MG63 (cell line): ENCODE measurements at regions not wholly inside any gene's neighbourhood (a gene's known extent, or its start where the extent isn't known, plus 50 kb on each side); places are given as distances from the start of the nearest gene placed in this dataset.
"Not testable (repeated sequence)": the region's sequence is repeated elsewhere in the genome, so short reads cannot be mapped to it uniquely, and the experiment has no call there.

Experiments
- DNase-seq: peaks from one replicate; pipeline ENCODE4 v3.0.0-alpha.2; 2020
- H3K27me3 ChIP-seq: fragments of 250-450 bp; sonication (Bioruptor Pico); 2 replicates; pipeline ENCODE4 v1.5.1; 2020; ENCODE audit warnings: mild to moderate bottlenecking, moderate library complexity
- H3K36me3 ChIP-seq: fragments of 250-450 bp; sonication (Bioruptor Pico); 2 replicates; pipeline ENCODE4 v1.5.1; 2020; ENCODE audit warnings: mild to moderate bottlenecking, moderate library complexity
- H3K4me3 ChIP-seq: fragments of 250-450 bp; sonication (Bioruptor Pico); 2 replicates; pipeline ENCODE4 v1.5.1; 2020; ENCODE audit warnings: mild to moderate bottlenecking, moderate library complexity
- H3K9me3 ChIP-seq: fragments of 250-450 bp; sonication (Bioruptor Pico); 2 replicates; pipeline ENCODE4 v1.5.1; 2020; ENCODE audit warnings: mild to moderate bottlenecking, moderate library complexity

DNA sequence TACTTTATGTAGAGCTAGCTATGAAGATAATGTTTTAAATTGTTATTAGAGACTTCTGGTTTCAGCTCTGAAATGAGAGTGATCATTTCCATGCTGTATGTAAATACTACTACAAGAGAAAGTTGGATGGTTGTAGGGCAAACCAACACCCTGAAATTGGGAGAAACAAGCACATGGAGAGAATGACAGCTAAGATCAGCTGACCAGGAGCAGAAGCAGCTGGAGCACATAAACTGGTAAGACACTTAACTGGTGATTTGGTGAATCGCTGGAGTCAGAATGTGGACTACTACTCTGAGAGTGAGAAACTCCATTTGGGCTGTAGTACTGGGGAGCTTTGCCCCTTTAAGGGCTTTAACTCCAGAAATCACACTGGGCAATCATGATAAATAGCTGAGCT lies 226.8 kb downstream of the RND3 start:
- Histone ChIP-seq H3K9me3 (no peaks in the 10 kb centered on the region; the same call in 1 of the 2 replicates), H3K4me3 (no peak overlapping the region), H3K27me3 (no peaks in the 10 kb centered on the region; the same call in 1 of the 2 replicates), H3K36me3 (no peaks in the 10 kb centered on the region)
- DNase-seq = no peak

DNA sequence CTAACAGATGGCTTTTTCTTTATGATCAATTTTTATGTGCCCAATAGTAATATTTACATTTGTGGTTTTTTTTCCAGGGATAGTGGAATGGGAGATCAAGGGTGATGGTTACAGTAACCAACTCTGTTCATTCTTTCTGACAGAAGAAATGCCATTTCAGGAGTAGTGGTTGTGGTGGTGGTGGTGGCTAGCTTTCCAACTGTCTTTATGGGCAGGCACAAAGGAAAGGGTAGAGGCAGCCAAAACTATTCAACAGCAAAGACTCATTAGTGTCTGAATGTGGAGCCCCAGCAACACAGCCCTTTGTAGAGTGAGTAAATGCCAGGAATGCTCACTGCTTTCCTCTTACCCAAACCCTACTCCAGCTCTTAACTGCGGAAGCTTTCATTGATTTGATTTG lies 227.7 kb downstream of the RND3 start:
- no peak for DNase-seq
- Histone ChIP-seq H3K27me3 (no peaks in the 10 kb centered on the region; the same call in 1 of the 2 replicates), H3K36me3 (no peaks in the 10 kb centered on the region), H3K4me3 (no peak overlapping the region), H3K9me3 (no peaks in the 10 kb centered on the region; the same call in 1 of the 2 replicates)

DNA sequence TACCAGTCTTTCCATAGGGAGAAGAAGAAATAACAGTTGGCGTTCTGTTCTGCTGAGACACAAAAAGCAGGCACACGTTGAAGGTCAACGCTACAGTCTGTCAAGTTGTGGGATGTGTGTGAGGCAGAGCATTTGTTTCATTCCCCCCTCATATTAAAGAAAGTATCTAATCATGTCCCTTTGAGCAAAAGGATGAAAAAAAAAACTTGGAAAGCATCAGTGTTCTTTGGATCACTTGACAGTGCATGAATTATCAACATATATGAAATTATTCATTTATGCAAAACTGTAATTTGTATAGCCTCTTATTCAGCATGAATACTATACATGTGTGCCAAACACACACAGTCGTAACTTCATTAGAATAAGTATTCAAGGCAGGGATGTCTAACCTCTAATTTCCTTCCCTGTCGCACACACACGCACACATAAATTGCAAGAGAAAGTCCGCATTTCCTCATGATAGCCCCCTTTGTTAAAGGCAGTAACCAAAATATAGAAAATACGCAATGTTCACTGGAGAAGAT lies 228.6 kb downstream of the RND3 start:
- no peaks in the 10 kb centered on the region; the same call in 1 of the 2 replicates for H3K9me3 ChIP-seq

DNA sequence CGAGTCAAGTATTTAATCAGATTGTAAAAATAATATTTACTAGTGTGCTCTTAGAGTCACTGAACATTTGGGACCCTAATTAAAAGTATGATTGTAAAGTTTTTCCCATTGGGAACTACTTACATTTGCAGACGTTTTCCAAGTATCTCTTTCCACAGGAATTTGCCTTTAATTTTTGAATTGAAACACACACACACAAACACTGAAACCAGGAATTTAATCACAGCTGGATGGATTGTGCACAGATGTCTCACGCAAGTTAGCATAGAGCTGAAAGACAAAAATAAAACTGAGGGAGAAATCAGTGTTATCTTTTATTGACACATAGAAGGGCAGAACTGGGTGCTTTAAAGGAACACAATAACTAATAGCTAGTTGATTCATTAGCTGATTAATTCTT lies 230.7 kb downstream of the RND3 start:
- no peak overlapping the region for H3K4me3 ChIP-seq
- H3K36me3 ChIP-seq = no peaks in the 10 kb centered on the region
- no peak for DNase-seq
- H3K27me3 ChIP-seq = no peaks in the 10 kb centered on the region; the same call in 1 of the 2 replicates
- H3K9me3 ChIP-seq = no peaks in the 10 kb centered on the region; the same call in 1 of the 2 replicates

More for the DNA sequence above, 228.6 kb downstream of the RND3 start:
- H3K4me3 ChIP-seq = no peak overlapping the region
- no peaks in the 10 kb centered on the region; the same call in 1 of the 2 replicates for H3K27me3 ChIP-seq
- H3K36me3 ChIP-seq = no peaks in the 10 kb centered on the region
- no peak for DNase-seq

DNA sequence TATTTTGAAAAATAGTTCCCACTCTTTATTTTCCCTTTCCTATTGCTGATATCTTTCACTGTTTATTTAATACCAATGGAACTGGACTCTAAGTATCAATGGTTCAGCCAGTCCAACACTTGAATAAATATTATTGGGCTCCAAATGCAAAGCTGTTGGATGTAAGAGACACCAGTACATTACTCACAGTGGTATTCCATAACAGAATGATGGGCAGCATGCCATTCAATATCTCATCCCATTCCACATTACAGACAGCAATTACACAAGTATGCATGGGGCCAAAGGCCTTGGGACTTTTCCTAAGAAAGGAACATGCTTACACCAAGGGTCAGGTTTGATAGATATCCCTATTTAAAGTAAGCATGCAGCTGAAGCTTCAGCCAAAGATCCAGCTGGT lies 231.9 kb downstream of the RND3 start:
- no peaks in the 10 kb centered on the region for H3K9me3 ChIP-seq
- peak; percentile 78 for DNase-seq
- H3K4me3 ChIP-seq = no peak overlapping the region
- H3K27me3 ChIP-seq = no peaks in the 10 kb centered on the region
- H3K36me3 ChIP-seq = no peaks in the 10 kb centered on the region

DNA sequence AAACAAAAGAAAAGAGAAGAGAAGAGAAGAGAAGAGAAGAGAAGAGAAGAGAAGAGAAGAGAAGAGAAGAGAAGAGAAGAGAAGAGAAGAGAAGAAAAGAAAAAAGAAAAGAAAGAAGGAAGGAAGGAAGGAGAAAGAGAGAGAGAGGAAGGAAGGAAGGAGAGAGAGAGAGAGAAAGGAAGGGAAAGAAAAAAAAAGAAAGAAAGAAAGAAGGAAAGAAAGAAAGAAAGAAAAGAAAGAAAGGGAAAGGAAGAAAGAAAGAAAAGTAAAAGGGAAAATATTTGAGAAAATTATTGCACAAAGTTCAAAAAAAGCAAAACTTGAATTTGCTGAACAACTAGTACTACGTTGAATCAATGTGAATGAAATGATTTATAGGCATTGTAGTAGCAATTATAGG lies 237.7 kb downstream of the RND3 start:
- H3K4me3 ChIP-seq, H3K27me3 ChIP-seq, H3K36me3 ChIP-seq, H3K9me3 ChIP-seq, DNase-seq: not testable (repeated sequence)

DNA sequence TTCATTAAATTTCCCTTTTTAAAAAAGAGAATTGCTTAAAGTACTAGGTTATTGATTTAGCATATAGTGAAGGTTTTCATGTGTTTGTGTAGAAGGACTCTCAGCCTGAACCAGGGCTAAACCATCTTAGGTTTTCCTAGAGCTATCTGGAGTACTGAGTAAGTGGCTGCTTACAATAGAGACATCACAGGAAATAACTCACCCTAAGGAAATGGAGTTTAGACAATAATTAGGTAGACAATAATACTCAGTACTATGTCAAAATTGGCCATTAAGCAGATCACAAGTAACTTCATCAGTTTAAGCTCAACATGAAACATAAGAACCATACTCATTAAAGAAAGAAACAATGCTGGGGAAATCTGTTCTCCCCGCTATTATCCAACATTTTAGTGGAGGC lies 240.0 kb downstream of the RND3 start:
- H3K4me3 ChIP-seq = no peak overlapping the region
- no peaks in the 10 kb centered on the region for H3K9me3 ChIP-seq
- no peak for DNase-seq
- no peaks in the 10 kb centered on the region for H3K36me3 ChIP-seq
- H3K27me3 ChIP-seq = no peaks in the 10 kb centered on the region

DNA sequence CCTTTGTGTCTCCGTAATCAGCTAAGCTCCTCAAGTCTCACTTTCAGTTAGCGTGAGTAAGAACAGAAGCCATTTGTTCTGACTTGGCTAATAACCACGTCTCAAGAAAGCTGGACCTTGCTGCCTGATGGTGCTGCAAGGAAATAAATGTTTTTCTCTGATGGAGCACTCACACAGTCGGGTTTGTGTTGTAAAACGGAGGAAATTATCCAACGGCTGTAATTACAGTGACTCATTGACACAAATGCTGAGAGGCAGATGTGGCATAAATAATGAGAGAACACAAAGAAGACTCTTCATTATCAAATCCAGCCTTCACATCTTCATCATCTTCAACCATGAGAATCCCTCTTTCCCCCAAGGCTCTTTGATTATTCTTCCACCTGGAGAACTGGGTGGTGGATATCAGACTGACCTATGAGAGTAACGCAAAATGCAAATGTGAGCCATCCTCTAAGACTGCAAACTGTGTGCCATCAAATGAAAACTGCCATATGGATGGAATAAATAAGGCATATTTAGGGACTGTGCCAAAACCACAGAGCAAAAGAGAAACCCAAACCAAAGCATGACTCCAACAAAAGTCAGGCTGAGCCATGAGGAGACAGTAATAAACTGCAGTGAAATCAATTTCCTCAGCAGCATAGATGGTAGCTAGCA lies 252.6 kb downstream of the RND3 start:
- Histone ChIP-seq H3K9me3 (0 out of 2 replicates have a peak, but pooled peaks cover 3% of the 10 kb centered on the region), H3K27me3 (no peaks in the 10 kb centered on the region), H3K4me3 (peak overlapping the region; percentile 22), H3K36me3 (no peaks in the 10 kb centered on the region)
- peak; percentile 61 for DNase-seq

DNA sequence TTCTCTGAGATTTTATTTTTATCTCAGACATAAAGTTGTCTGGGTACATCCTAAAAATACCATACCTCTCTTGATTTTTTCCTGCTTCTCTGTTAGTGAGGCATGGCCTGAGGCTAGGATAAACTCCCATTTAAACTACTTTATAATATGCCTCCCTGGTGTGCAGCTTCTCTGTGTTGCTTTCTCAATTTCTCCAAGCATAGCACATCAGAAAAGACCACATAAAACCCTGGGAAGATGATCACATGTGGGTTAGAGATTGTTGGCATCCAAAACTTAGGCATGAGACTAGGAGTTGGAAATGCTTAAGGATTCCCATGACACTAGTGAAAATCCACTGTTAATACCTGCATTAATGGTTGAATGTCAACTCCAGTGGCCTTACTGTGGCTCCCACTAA lies 254.6 kb downstream of the RND3 start:
- H3K36me3 ChIP-seq = no peaks in the 10 kb centered on the region
- H3K27me3 ChIP-seq = no peaks in the 10 kb centered on the region
- no peak overlapping the region for H3K4me3 ChIP-seq
- DNase-seq = no peak
- 0 out of 2 replicates have a peak, but pooled peaks cover 3% of the 10 kb centered on the region for H3K9me3 ChIP-seq

DNA sequence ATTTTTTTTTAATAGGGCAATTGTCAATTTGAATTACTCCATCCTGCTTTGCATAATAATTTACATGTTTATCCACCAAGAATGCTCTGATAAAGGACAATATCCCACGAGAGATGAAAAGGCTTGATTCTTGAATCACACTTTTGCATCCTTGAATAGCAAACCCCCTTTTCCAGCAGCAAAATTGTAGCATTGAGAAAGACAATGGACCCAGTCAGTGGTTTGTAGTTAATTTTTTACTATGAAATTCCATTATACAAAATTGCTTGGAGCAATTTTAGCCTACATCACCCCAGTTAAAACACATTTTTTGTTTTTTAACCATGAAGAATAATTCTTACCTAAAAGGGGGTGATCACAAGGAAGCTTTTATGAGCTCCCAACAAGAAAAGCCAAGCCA lies 255.1 kb downstream of the RND3 start:
- H3K4me3 ChIP-seq = no peak overlapping the region
- no peaks in the 10 kb centered on the region for H3K36me3 ChIP-seq
- 0 out of 2 replicates have a peak, but pooled peaks cover 3% of the 10 kb centered on the region for H3K9me3 ChIP-seq

DNA sequence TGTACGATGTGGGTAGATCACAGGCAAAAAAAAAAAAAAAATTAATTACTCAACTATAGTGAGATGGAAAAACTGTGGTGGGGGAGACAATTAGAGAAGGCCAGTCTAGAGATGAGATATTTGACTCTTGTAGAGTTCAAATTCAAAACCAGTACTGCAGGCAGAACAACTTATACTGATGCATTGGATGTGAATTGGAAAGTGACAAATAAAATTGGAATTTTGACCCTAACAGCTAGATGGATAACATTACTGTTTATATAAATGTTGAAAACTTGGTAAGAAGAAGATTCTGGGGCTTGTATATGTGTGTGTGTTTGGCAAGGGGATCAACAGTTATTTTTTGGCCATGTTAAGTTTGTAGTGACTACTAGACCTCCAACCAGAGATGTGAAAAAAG lies 256.9 kb downstream of the RND3 start:
- Histone ChIP-seq H3K4me3 (no peak overlapping the region), H3K9me3 (0 out of 2 replicates have a peak, but pooled peaks cover 3% of the 10 kb centered on the region), H3K27me3 (no peaks in the 10 kb centered on the region), H3K36me3 (no peaks in the 10 kb centered on the region)
- no peak for DNase-seq

More for the DNA sequence above, 255.1 kb downstream of the RND3 start:
- DNase-seq = no peak
- H3K27me3 ChIP-seq = no peaks in the 10 kb centered on the region

DNA sequence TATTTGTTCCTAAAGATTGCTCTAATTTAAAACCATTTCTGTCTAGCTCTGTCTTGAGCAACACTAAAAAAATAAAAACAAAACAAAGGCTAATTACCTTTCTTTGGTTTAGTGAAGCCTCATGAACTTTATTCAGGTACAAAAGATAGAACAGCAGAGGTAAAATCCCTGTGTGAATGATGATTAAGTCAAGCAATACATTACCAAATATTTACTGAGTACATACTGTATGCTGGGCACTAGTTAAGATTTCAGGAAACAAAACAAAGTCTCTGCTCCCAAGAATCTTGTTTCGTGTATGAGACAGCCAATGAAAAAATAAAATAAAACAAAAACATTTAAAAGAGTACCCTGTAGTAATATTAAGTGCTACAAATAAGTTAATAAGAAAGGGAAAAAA lies 257.5 kb downstream of the RND3 start:
- DNase-seq = no peak

DNA sequence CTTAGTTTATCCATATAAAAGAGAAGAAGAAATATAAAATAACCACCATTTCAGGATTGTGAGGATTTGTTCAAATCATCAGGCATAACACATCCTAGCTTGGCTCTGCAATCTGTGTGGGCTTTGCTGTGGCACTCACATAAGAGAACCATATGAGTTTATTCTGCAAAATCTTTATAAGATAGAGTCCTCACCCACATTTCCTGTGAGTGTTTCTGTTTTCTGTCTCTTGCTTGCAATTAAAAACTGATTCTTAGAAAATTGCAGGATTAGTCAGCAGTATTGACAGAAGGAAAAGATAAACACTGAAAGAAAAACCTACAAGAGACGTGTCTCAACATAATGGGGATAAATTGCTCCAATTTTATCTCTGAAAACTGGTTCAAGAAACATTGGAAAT lies 258.5 kb downstream of the RND3 start:
- Histone ChIP-seq H3K9me3 (0 out of 2 replicates have a peak, but pooled peaks cover 3% of the 10 kb centered on the region), H3K27me3 (no peaks in the 10 kb centered on the region), H3K4me3 (no peak overlapping the region), H3K36me3 (no peaks in the 10 kb centered on the region)
- no peak for DNase-seq

More for the DNA sequence above, 257.5 kb downstream of the RND3 start:
- Histone ChIP-seq H3K36me3 (no peaks in the 10 kb centered on the region), H3K9me3 (0 out of 2 replicates have a peak, but pooled peaks cover 3% of the 10 kb centered on the region), H3K4me3 (no peak overlapping the region), H3K27me3 (no peaks in the 10 kb centered on the region)

DNA sequence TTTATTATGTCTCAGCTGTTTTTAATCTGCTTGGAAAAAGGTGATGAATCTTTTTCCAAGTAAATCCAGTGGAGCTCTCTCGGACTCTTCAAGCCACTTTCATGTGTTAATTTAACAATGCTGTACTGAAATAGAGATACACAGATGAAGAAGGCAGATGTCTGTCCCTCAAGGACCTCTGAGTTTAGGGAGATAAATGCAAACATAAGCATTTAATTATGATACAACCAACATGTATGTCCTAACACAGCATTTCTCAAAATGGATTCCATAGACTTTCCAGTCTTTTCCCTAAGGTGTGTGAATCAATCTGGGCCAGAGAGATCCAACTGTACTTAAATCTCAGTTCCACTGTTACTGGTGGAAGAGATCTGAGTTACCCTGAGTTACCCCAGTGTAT lies 262.4 kb downstream of the RND3 start:
- Histone ChIP-seq H3K36me3 (no peaks in the 10 kb centered on the region), H3K4me3 (no peak overlapping the region), H3K27me3 (no peaks in the 10 kb centered on the region), H3K9me3 (no peaks in the 10 kb centered on the region)
- no peak for DNase-seq

DNA sequence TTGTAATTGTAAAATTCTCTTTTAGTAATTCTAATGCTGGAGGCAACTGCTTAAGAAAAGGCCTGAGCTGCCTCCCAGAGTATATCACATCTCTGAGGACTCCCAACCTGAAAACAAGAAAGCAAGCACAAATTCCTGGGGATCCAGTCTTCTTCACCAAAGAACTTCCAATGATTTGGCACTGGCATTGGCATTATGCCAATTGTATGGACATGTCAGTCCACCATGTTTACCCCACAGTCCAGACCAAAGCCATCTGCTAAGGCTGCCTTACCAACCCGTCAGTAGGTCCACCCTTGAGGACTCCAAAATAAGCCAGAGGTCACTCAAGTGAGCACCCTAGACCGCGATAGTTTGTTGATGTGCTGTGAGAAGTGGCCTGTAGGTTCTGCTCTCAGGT lies 263.1 kb downstream of the RND3 start:
- DNase-seq = no peak
- no peak overlapping the region for H3K4me3 ChIP-seq
- no peaks in the 10 kb centered on the region for H3K27me3 ChIP-seq
- no peaks in the 10 kb centered on the region for H3K9me3 ChIP-seq
- no peaks in the 10 kb centered on the region for H3K36me3 ChIP-seq

DNA sequence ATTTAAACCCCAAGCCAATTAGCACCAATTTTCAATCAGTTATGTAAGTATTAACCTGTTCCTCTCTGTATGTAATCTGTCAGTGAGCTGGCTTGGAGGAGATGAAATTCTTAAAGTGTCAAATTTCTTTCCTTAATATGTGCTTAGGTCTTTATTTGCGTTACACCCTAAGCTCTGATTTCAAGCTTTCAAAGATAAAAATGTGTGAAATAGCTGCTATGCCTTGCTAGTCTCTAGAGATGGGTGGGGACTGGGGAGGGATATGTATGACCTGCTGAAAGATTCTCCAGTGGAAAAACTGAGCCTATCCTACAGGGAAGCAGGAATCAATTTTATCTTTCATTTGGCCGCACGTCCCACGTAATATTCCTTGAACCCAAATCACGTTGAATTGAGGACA lies 264.5 kb downstream of the RND3 start:
- H3K27me3 ChIP-seq = no peaks in the 10 kb centered on the region
- no peak for DNase-seq
- no peaks in the 10 kb centered on the region for H3K36me3 ChIP-seq
- H3K4me3 ChIP-seq = no peak overlapping the region
- H3K9me3 ChIP-seq = no peaks in the 10 kb centered on the region

DNA sequence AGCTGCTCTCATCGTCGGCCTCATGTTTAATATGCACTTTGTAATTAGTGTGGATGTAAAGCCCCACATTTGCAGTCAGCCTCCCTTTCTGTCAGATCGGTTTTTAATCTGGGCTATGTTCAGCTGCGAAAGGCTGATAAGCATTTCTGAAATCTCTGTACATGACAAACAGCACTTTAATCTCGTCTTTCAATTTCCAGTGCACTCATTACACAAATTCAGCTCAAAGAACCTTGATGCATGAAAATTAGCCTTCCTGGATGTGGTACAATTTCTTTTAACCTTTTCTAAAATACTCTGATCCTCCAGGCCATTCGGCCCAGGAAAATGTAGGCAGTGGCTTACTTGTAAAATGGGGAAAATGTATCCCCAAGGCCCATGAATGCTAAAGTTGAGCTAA lies 265.1 kb downstream of the RND3 start:
- no peaks in the 10 kb centered on the region for H3K36me3 ChIP-seq
- H3K27me3 ChIP-seq = no peaks in the 10 kb centered on the region
- DNase-seq = no peak
- H3K4me3 ChIP-seq = no peak overlapping the region
- no peaks in the 10 kb centered on the region for H3K9me3 ChIP-seq

DNA sequence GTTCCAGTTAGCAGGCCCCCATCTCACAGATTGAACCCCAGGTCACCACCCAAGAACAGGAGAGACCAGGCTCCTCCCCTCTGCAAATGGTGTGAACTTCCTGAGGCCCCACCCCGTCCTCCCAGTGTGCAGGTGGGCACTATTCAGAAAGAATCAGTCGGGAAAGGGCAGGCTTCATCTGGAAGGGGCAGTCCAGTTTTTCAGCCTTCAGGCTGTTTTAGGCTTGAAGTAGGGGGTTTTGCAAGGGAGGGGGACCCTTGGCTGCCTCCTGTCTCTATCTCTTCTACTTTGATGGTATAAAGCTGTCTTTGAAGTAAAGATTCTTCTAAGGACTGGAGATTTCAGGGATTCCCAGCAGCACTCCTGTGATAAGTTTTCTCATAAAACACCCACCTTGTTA lies 267.6 kb downstream of the RND3 start:
- Histone ChIP-seq H3K27me3 (no peaks in the 10 kb centered on the region), H3K4me3 (no peak overlapping the region), H3K9me3 (no peaks in the 10 kb centered on the region), H3K36me3 (no peaks in the 10 kb centered on the region)
- no peak for DNase-seq
